ENCODE measurements at regions not wholly inside any gene's neighbourhood (a gene's known extent, or its start where the extent isn't known, plus 50 kb on each side); places are given as distances from the start of the nearest gene placed in this dataset.

GRCh38 chr5:164237486-164237885, 732.1 kb downstream of the MAT2B start:
- TF ChIP-seq POLR2A (IDR thresholded peaks at IDR 0.05; ENCODE audit: extremely low read depth, insufficient read length) (no peak), MYC (IDR thresholded peaks at IDR 0.05; ENCODE audit: low read depth, low read length) (no peak)
- TF ChIP-seq, protein P1, sequence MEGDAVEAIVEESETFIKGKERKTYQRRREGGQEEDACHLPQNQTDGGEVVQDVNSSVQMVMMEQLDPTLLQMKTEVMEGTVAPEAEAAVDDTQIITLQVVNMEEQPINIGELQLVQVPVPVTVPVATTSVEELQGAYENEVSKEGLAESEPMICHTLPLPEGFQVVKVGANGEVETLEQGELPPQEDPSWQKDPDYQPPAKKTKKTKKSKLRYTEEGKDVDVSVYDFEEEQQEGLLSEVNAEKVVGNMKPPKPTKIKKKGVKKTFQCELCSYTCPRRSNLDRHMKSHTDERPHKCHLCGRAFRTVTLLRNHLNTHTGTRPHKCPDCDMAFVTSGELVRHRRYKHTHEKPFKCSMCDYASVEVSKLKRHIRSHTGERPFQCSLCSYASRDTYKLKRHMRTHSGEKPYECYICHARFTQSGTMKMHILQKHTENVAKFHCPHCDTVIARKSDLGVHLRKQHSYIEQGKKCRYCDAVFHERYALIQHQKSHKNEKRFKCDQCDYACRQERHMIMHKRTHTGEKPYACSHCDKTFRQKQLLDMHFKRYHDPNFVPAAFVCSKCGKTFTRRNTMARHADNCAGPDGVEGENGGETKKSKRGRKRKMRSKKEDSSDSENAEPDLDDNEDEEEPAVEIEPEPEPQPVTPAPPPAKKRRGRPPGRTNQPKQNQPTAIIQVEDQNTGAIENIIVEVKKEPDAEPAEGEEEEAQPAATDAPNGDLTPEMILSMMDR (IDR thresholded peaks at IDR 0.05; ENCODE audit: low read depth, low read length): no peak
- TF ChIP-seq, protein P2, sequence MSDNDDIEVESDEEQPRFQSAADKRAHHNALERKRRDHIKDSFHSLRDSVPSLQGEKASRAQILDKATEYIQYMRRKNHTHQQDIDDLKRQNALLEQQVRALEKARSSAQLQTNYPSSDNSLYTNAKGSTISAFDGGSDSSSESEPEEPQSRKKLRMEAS (IDR thresholded peaks at IDR 0.05; ENCODE audit: low read depth, low read length): no peak

Measured in NB4 (cell line).